ENCODE measurements at regions not wholly inside any gene's neighbourhood (a gene's known extent, or its start where the extent isn't known, plus 50 kb on each side); places are given as distances from the start of the nearest gene placed in this dataset.
A peak's percentile ranks its signal among the peaks of the same experiment; 100 is the strongest.
"Not testable (repeated sequence)": the region's sequence is repeated elsewhere in the genome, so short reads cannot be mapped to it uniquely, and the experiment has no call there.

DNA sequence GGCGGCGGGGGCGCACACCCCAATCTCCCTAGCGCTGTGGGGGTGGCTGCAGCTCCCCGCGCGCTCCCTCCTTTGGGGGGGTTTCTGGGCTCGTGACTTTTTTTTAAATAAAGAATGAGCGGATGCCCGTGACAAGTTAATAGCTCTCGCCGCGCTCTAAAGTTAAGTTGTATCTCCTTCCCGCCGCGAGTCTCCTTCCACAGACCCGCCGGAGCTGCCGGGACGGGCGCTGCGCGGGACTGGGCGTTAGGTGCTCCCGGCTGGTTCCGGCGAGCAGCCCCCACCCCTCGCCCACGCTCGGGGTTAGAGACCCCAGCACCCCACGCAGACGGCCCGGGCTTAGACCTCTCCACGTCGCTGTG, 82.6 kb upstream of the HMGA2 start:
- Histone ChIP-seq H3K27ac (ENCODE audit: low read depth in 2 of 2, low read length in 2 of 2) (no peak overlapping the region), H3K27me3 (ENCODE audit: control insufficient read depth, insufficient read depth, low read length) (no peaks in the 10 kb centered on the region), H3K36me3 (ENCODE audit: control insufficient read depth in 2 of 3, insufficient read depth in 3 of 3, low read length in 3 of 3) (no peaks in the 10 kb centered on the region), H3K4me1 (ENCODE audit: control insufficient read depth in 2 of 3, insufficient read depth in 2 of 3, low read depth in 1 of 3, low read length in 3 of 3) (peaks cover 0 to 4% (median 0%) of the 10 kb centered on the region in 3 donors), H3K4me3 (ENCODE audit: low read length in 3 of 3) (peak overlapping the region; percentile 43 to 79 (median 59)), H3K9ac (ENCODE audit: low read length in 3 of 3) (peak overlapping the region in 1 of 3 donors; percentile 59), H3K9me3 (ENCODE audit: control insufficient read depth in 2 of 3, insufficient read depth in 1 of 3, low read length in 3 of 3) (no peaks in the 10 kb centered on the region)
- peak in 2 of 5 donors; percentile 86 to 87 for DNase-seq
- TF ChIP-seq, protein P1, sequence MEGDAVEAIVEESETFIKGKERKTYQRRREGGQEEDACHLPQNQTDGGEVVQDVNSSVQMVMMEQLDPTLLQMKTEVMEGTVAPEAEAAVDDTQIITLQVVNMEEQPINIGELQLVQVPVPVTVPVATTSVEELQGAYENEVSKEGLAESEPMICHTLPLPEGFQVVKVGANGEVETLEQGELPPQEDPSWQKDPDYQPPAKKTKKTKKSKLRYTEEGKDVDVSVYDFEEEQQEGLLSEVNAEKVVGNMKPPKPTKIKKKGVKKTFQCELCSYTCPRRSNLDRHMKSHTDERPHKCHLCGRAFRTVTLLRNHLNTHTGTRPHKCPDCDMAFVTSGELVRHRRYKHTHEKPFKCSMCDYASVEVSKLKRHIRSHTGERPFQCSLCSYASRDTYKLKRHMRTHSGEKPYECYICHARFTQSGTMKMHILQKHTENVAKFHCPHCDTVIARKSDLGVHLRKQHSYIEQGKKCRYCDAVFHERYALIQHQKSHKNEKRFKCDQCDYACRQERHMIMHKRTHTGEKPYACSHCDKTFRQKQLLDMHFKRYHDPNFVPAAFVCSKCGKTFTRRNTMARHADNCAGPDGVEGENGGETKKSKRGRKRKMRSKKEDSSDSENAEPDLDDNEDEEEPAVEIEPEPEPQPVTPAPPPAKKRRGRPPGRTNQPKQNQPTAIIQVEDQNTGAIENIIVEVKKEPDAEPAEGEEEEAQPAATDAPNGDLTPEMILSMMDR (IDR thresholded peaks at IDR 0.05; ENCODE audit: borderline replicate concordance, extremely low read depth, insufficient read depth): no peak
- intact Hi-C loops (cut with DNase I): no loop called here
- no peak for FAIRE-seq

DNA sequence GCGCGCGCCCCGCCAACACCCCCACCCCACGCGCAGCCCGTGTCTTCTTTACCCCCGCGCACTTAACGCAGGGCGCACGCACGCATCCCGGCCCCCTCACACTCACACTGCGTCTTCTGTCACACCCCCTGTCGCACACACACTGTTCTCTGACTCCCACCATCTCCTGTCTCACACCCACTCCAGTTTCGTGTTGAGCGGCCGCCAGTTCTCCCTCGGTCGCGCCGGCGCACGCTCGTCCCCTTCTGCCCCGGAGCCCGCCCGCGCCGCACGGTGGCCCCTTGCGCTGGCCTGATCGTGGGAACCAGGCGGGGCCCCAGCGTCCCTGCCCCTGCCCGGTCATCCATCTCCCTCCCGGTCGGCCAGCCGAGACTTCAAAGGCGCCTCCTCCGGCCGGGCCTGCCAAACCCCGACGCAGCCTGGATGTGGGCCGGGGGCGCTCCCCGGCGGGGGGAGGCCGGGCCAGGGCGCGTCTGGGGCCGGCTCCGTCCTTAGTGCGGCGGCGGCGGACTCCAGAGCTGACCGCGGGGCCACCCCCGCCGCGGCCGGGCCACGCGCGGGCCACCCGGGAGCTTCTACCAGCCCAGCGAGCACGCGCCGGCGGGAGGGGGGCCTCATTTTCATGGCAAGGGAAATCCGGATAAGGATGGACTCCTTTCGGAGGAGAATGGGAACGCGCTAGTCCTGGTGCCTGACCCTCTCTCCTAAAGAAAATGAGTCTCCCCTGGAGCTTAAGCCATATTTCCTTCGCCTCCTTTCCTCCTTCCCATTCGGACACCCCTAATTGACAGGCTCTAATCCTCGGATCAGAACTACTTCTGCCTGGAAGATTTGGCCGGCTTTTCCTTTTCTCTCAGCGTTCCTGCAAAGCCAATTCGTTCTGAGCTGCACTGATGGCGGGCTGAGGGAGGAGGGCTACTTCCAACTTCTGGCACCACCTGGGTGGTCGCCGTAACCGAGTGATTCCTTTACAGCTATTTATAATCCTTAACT, 82.0 kb upstream of the HMGA2 start:
- no peak overlapping the region for H3K27ac ChIP-seq (ENCODE audit: low read depth in 2 of 2, low read length in 2 of 2)

DNA sequence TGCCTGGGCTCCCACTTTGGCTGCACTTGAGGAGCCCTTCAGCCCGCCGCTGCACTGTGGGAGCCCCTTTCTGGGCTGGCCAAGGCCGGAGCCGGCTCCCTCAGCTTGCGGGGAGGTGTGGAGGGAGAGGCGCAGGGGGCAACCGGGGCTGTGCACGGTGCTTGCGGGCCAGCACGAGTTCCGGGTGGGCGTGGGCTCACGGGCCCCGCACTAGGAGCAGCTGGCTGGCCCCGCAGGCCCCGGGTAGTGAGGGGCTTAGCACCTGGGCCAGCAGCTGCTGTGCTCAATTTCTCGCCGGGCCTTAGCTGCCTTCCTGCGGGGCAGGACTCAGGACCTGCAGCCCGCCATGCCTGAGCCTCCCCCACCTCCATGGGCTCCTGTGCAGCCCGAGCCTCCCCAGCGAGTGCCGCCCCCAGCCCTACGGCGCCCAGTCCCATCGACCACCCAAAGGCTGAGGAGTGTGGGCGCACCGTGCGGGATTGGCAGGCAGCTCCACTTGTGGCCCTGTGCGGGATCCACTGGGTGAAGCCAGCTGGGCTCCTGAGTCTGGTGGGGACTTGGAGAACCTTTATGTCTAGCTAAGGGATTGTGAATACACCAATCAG, 79.9 kb upstream of the HMGA2 start:
- intact Hi-C loops (cut with DNase I); H3K4me3 ChIP-seq (ENCODE audit: low read length in 3 of 3); H3K36me3 ChIP-seq (ENCODE audit: control insufficient read depth in 2 of 3, insufficient read depth in 3 of 3, low read length in 3 of 3); FAIRE-seq; H3K9ac ChIP-seq (ENCODE audit: low read length in 3 of 3); H3K9me3 ChIP-seq (ENCODE audit: control insufficient read depth in 2 of 3, insufficient read depth in 1 of 3, low read length in 3 of 3); H3K27ac ChIP-seq (ENCODE audit: low read depth in 2 of 2, low read length in 2 of 2); H3K4me1 ChIP-seq (ENCODE audit: control insufficient read depth in 2 of 3, insufficient read depth in 2 of 3, low read depth in 1 of 3, low read length in 3 of 3); H3K27me3 ChIP-seq (ENCODE audit: control insufficient read depth, insufficient read depth, low read length): not testable (repeated sequence)
- DNase-seq: peak in 1 of 5 donors; percentile 40

More for the DNA sequence above, 82.0 kb upstream of the HMGA2 start:
- H3K27me3 ChIP-seq (ENCODE audit: control insufficient read depth, insufficient read depth, low read length): no peaks in the 10 kb centered on the region
- H3K4me3 ChIP-seq (ENCODE audit: low read length in 3 of 3): peak overlapping the region; percentile 43 to 88 (median 59)
- H3K4me1 ChIP-seq (ENCODE audit: control insufficient read depth in 2 of 3, insufficient read depth in 2 of 3, low read depth in 1 of 3, low read length in 3 of 3): peaks cover 0 to 4% (median 0%) of the 10 kb centered on the region in 3 donors
- intact Hi-C loops (cut with DNase I): no loop called here
- TF ChIP-seq, protein P1 (IDR thresholded peaks at IDR 0.05; ENCODE audit: borderline replicate concordance, extremely low read depth, insufficient read depth): no peak
- H3K36me3 ChIP-seq (ENCODE audit: control insufficient read depth in 2 of 3, insufficient read depth in 3 of 3, low read length in 3 of 3): no peaks in the 10 kb centered on the region
- no peak for FAIRE-seq
- no peaks in the 10 kb centered on the region for H3K9me3 ChIP-seq (ENCODE audit: control insufficient read depth in 2 of 3, insufficient read depth in 1 of 3, low read length in 3 of 3)
- DNase-seq: peak in 4 of 5 donors; percentile 92 to 95 (median 94)
- peak overlapping the region in 1 of 3 donors; percentile 79 for H3K9ac ChIP-seq (ENCODE audit: low read length in 3 of 3)

DNA sequence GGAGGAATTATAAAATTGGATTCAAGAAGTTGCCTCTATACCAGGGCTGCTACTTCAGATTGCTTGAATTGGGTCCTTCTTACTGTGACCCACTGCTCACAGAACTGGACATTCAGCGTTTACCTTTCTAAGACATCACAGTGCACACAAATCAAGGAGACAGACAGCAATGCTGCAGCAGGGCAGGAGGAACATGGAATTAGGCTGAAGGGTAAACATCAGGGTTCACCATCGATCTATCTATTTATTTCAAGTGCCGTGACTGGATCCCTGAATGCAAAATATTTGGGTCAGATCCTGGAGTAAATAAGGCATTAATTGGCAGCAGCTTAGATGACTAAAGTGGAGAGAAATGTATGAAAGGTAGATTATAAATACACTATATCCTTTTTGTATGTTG, 76.9 kb upstream of the HMGA2 start:
- H3K4me1 ChIP-seq (ENCODE audit: control insufficient read depth in 2 of 3, insufficient read depth in 2 of 3, low read depth in 1 of 3, low read length in 3 of 3): peaks cover 0 to 4% (median 0%) of the 10 kb centered on the region in 3 donors
- FAIRE-seq (no peak), DNase-seq (no peak)
- TF ChIP-seq, protein P1 (IDR thresholded peaks at IDR 0.05; ENCODE audit: borderline replicate concordance, extremely low read depth, insufficient read depth): no peak
- no peaks in the 10 kb centered on the region for H3K36me3 ChIP-seq (ENCODE audit: control insufficient read depth in 2 of 3, insufficient read depth in 3 of 3, low read length in 3 of 3)
- H3K27me3 ChIP-seq (ENCODE audit: control insufficient read depth, insufficient read depth, low read length): no peaks in the 10 kb centered on the region
- intact Hi-C loops (cut with DNase I): no loop called here
- no peak overlapping the region for H3K4me3 ChIP-seq (ENCODE audit: low read length in 3 of 3)
- no peaks in the 10 kb centered on the region for H3K9me3 ChIP-seq (ENCODE audit: control insufficient read depth in 2 of 3, insufficient read depth in 1 of 3, low read length in 3 of 3)
- no peak overlapping the region for H3K9ac ChIP-seq (ENCODE audit: low read length in 3 of 3)
- no peak overlapping the region for H3K27ac ChIP-seq (ENCODE audit: low read depth in 2 of 2, low read length in 2 of 2)
